Stimulated activated CD4-positive, alpha-beta T cell treated with anti-CD3 and anti-CD28 coated beads, Interleukin-12 subunit alpha, Interleukin-12 subunit beta, amount 100 ng/mL, for 24 hours (primary cell): ENCODE measurements at regions not wholly inside any gene's neighbourhood (a gene's known extent, or its start where the extent isn't known, plus 50 kb on each side); places are given as distances from the start of the nearest gene placed in this dataset.
"Not testable (repeated sequence)": the region's sequence is repeated elsewhere in the genome, so short reads cannot be mapped to it uniquely, and the experiment has no call there.

Source experiments
- DNase-seq, 2 experiments: peaks; one replicate each; pipeline ENCODE4 v3.0.0-alpha.2; 2020; ENCODE audit warnings: low read depth in 2 of 2

DNA sequence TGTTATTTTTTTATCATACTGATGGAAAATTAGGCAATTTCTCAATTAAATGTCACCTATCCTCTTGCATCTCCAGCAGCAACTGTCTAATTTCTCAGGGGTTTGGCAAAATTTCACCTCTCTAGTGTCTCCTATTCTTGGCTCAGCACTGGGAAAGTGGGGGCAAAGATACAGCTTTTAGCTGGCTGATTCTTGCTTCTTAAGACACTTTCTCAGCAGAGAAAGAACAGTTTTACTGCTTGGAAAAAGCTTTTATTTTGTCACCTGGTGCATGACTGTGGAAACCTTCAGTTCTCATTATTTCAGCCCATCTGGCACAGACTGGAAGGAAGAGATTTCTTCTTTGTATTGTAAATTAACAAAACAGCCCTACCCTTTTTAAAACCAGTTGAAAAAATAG lies 283.6 kb upstream of the SGCD start:
- no peak for DNase-seq

DNA sequence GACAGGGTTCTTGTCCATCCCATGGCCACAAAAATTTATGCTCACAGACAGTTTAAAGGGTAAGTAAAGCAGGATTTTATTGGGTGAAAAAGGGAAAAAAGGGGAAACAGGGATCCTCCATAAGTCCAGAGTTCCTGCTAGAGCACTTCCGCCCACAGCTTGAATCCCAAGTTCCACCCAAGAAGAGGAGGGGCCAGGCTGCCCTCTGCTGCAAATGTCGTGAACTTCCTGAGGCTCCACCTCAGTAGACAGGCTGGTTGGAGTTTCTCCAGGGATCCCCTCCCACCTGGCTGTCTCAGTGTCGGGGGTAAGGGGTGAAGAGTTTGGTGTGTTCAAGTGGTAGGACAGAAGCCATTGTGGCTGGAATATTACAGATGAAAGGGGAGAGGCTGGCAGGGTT lies 275.0 kb upstream of the SGCD start:
- no peak for DNase-seq

DNA sequence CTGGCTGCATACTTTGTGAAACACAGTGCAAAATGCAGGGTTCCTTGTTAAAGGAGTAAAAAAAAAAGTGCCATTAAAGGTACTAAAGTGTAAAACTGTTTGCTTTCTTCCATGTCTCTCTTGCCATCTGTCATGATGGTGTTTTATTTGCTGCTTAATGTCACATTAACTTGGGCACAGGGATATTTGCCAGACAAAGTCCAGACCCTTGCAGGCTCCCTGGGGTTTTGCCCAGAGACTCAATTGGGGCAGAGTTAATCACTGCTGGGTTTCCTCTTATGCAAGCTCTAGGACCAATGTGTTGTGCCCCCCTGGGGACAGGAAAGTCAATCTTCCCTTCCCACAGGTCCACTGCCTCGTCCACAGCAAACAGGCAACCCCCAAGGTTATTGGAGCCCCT lies 274.3 kb upstream of the SGCD start:
- DNase-seq = no peak

DNA sequence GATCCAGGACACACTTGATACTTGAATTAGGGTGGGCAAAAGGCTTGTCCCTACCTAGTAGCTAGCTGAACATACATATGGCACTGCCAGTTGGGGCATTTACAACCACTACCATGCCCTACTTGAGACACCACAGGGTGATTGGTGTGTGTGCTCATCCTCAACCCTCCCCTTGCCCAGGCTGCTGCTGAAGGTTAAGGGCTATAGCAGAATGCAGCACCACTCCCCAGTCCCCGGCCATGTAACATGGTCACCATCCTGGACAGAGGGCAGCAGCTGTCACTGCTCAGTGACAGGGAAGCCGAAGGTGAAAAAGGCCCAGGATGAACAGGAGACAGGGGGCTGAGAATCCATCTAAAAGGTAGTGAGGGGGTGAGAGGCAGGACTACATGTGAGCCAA lies 273.9 kb upstream of the SGCD start:
- no peak for DNase-seq

DNA sequence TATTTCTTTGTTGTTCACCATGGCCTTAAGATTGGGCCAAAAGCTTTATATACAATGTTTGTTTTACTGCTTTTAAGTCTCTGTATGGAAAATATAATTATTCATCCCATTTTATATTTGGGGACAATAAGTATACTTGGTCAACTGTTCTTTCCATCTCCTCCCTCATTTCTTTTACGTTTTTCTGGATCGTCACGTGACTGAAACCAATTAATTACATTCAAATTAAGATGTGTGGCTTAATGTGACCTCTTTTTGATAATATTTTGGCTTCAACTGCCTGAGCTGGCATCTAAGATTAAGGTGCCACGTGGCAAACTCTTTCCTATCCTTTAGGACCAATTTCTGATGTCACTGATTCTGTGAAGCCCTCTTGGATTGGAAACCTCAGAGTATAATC lies 250.1 kb upstream of the SGCD start:
- no peak for DNase-seq

DNA sequence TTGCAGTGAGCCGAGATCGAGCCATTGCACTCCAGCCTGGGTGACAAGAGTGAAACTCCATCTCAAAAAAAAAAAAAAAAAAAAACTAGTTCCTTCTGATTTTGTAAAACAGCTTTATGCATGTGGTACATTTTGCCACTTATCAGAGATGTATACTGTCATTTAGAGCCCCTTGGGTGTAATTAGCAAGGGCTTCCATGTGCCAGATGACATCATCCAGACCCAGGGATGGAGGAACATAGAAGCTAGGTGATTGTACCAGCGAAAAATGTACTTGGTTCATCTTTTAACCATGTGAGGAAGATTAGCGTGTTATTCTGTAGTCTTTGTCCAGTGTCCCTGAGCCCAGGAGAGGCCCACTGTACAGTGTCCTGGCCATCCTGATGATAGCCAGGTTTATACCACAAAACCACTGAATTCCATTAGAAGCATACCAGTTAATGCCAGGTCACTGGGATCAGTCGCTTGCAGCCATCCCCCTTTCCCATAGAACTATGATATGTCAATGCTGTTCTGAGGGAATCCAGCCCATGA lies 239.3 kb upstream of the SGCD start:
- DNase-seq = no peak

DNA sequence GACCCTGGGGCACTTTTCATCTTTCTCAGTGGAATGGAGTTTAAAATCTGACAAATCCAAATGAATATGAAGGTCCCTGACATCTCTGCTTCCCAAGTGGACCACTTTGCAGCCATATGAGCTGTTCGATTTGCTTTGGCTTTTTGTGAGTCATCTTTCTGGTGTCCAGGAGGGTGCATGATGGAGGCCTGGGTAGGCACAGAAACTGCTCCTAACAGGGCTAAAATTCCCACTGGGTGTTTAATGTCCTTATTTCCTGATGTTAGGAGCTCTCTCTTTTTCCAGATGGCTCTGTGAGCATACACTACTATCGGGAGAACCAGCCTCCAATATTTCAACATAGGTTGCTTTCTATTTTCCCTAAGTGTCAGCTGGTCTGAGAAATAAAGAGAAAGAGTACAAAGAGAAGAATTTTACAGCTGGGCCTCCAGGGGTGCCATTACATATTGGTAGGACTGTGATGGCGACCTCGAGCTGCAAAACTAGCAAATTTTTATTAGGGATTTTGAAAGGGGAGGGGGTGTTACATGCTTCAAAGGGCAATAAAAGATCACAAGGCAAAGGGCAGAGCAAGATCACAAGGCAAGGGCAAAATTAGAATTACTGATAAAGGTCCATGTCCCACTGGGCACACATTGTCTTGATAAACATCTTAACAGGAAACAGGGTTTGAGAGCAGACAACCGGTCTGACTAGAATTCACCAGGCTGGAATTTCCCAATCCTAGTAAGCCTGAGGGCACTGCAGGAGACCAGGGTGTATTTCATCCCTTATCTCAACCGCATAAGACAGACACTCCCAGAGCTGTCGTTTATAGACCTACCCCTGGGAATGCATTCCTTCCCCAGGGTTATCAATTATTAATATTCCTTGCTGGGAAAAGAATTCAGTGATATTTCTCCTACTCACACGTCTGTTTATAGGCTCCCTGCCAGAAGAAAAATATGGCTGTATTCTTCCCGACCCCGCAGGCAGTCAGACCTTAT lies 236.7 kb upstream of the SGCD start:
- not testable (repeated sequence) for DNase-seq

DNA sequence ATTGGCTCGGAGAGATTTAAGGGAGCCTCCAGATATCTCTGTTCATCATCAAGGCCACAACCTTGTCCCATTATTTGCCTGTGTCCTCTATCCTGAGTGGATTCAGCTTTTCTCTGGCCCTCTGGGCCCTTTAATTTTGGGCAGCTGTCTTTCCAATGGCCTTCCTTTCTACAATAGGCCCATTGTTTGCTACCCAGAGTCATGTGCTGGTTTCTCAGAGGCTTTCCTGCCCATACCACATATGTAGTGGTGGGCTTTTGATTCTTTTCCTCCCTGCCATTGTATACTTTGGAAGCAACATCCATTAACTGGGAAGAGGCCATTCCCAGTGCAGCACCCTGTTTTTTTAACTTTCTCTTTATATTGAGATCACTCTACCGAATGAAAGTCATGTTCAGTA lies 233.9 kb upstream of the SGCD start:
- no peak for DNase-seq

DNA sequence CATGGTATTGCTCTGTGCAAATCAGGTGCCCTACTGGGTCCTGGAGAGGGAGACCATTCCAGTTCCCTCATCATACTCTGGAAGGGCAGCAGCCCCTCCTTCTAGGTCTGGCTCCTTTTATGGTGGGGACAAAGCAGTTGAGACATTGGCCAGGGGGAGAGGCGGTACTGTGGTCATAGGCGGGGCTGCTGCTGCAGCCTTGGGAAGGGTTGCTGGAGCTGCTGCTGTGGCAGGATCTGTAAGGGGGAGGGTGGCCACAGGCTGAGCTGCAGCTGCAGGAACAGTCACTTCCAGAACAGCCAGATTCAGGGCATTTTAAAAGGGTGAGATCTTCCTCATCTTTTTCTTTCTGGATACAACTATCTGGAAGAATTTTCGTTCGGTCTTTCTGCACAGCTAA lies 233.0 kb upstream of the SGCD start:
- DNase-seq = no peak

DNA sequence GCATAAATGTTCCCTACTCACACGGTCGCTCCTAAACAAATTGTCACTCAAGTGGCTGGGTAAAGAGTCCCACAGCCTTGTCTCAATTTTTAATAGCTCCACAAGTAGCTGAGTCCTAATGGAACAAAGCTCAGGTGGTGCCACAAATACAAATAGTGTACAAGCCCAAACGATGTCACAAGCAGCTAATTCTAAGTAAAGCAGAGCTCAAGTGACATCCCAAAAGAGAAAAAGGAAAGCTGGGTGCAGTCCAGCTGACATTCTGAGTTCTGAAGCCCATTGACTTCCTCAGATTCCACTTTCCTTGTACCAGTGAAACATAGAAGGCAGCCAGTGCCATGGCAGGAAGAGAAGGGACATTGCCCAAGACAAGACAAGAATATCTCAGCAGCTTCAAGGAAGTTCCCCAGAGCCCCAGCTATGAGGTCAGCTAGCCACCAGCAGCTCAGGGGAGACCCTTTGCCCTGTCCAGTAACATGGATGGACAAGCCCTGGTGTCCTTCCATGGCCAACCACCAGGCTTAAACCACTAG lies 231.2 kb upstream of the SGCD start:
- DNase-seq = no peak

DNA sequence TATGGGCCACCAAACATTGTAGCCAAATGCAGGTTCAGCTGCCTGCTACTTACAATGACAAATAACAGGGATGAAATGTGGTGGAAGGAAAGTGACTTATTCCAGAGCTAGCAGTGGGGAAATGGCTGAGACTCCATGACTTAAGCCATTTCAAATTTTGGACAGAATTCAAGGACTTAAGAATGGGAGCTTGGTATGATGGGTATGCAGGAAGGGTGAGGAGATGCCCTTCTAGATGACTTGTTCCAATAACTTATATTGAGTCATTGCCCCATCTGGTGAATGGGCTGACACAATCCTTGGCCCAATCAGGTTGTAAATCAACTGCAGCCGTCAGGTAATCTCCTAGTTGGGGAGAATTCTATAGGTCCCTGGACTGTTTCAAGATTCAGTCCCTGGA lies 230.7 kb upstream of the SGCD start:
- no peak for DNase-seq

DNA sequence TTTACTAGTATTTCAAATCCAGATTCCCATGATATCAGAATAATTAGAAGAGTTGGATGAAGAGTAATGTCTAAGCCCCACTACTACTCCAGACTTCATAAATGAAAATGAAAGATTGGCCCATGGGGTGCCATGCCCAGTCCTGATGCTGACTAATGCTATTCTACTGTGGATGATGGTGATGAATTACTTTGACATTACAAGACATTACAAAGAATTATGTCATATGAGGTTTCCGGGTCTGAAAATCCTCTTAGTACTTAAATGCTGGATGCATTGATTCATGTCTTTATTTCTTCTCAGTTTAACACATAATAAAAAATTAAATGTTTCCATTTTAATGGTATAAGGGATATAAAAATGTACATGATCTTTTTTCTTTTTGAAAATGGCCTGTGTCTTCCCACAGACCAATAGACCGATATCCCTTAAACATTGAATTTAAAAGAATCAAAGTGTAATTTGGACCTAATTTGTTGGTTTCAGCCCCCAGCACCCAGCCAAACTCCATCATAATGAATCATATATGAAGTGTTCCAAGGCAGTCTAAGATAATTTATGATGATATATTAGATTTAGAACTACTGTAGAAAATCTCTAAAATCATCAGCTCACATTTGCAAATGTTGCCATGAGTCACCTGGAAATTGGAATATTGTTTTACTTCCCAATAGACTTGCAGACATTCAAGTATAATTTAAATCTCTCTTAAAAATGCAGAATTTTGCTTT lies 223.6 kb upstream of the SGCD start:
- DNase-seq = no peak

DNA sequence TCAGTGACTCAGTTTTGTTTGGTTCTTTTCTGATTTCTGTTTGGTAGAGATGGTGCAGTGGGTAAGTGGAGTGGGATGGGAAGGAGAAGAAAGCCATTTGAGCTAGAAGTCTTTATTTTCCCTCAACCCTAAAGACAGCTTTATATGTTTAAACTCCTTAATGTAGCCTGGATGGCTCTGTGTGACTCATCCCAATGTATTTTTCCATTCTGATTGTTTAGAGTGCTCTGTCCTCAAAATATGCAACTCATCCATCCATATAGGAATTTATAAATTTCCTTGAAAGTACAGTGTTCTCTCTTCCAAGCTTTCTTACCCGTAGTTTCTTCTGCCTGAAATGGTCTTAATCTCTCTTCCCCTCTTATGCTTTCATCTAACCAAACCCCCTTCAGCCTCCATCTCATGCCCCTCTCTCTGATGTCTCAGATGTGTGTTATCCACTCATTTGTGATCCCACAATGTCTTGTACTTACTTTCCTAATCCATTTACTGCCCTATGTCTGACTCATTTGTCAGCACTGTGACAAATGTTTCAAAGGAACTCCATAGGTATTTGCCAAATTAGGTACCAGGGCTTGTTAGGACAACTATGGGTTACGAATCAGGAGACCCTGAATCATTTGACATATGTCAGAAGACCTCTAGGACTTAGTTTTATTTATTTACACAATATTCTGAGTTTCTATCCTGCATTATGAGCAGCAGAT lies 217.5 kb upstream of the SGCD start:
- no peak for DNase-seq

DNA sequence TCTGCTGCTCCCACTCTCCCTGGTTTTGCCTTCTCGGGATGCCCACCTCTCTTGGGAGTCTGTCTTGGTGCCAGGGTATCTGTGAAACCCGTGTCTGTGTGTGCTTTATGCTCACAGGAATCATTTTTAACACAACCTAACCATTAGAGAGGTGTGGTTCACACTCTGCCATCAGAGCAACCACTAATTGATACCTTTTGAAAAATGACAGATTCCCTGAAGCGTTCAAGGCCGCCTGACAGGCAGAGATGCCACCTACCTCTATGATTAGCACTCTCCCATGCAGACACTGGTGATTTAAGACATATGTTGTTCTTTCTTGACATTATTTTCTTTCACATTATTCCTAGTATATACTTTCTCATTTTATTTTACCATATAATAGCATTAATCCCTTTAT lies 207.3 kb upstream of the SGCD start:
- no peak for DNase-seq

DNA sequence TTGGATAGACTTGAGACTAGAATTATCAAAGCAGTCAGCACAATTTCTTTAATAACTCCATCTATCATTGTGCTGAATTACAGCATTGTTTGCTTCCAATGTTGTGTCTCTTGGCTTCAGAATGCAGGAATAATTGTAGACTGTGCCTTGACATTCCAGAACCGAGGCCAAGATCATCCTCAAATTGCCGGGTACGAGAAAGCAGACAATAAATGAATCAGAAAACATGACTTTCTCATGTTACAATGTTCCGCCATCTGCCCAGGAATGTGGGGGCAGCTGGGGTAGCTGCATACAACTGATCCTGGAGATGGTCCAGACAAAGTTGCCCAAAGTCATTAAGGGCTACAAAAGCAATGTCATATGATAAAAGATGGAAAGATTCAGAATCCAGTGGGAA lies 206.2 kb upstream of the SGCD start:
- DNase-seq = no peak

DNA sequence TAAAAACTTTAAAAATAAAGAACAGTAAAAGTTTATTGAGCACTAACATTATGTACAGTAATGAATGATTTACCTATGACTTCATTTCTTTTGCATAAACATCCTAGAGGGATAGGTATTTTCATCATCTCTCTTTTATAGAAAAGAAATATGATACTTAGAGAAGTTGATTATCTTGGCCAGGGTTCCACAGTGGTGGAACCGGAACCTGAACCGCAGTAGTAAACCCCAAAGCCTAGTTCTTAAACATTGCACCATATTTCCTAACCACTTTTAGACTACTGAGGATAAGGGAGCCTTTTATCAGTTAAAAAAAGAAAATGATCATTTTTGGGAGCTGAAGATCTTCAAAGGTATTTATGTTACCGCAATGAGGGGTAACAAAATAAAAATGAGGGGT lies 205.7 kb upstream of the SGCD start:
- no peak for DNase-seq

DNA sequence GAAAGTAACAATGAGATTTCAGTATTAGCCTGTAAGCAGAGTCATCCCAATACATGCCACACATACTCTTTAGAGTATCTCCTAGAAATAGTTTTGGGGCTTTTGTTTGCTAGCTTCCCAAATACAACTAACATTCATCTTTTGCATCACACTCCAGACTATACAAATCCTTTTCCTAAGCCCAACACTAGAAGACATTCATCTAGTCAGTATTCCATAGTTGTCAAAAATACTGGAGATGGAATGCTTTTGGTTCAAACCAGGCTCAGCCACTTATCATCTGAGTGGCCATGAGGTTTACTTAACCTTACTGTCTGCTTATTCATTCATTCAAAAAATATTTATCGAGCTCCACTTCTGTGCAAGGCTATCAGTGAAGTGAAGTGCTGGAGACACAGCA lies 205.1 kb upstream of the SGCD start:
- DNase-seq = no peak

DNA sequence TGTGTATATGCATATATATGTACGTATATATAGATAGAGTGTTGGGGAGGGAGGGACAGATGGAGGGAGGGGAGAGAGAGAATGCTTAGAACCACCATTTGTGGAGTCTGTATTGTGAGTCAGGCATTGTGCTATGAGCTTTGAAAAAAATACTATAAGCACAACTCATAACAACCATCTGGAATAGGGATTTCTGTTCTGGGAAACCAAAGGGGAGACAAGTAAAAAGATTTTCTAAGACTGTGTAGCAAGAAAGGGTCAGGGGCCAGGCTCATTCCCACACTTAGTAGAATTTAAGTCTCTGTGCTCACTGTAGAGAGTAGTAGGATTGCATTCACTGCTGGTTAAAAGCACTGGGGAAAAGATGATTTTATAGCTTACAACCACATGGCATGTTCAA lies 202.3 kb upstream of the SGCD start:
- DNase-seq = no peak

DNA sequence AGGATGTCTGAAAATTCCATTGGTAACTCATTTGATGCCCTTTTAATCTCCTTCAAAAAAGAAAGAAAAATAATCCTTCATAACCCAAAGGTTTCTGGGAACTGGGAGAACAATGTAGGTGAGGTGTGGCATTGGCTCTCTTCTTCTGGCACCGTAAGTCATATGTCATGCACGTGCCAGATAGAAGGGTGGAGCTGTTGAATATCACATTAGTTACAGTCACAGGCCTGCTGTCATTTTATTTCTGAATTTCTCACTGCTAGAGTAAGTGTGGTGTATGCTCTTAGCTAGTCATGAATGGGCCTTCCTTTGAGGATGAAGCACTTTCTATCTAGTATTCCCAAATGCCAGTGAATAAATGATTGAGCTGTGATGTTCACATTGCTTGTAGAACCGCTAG lies 201.8 kb upstream of the SGCD start:
- no peak for DNase-seq

DNA sequence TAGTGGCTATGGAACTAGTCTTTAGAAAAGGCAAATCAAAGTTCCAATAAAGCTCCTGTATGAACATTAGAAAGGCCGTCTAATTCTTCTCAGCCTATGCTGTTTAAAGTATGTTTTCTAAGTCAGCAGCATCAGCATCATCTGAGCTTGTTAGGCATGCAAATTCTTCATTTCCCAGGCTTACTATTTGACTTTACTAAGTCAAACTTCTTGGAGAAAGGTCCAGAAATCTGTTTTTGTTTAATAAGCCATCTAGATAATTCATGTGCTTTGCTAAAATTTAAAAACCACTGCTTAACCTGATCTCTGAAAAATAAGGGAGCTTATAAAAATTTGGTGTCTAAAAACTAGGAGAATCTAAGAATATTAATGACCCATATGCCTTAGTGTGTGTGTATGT lies 200.2 kb upstream of the SGCD start:
- no peak for DNase-seq

DNA sequence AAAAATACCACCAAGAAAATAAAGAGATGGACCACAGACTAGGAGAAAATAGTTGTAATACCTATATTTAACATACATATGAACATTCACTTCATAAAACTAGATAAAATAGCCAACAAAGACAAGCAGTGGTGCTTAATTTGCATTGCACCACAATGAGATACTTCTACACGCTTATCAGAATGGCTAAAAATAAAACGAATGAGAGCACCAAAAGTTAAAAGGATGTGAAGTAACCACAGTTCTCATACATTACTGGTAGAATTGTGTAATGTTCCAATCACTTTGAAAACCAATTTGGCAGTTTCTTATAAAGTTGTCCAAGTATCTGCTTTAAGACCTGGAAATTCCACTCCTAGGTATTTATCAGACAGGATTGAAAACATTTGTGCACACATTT lies 198.9 kb upstream of the SGCD start:
- DNase-seq = no peak

DNA sequence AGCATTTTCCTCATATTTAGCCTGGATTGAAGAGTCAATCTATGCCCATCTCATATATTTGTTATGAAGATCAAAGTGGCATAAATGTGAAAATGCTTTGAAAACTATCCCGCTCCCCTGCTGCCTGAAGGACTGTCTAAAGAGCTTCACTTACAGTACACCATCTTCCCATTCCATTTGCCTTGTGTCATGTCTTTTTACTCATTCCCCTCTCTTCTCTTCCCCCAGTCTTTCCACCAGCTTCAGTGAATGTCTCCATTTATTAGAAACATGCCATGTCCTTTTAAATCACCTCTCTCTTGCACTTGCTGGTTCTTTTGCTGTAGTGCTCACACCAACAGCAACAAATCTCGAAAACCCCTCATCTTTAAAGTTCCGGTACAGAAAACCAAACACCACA lies 192.7 kb upstream of the SGCD start:
- no peak for DNase-seq
